ENCODE measurements at regions not wholly inside any gene's neighbourhood (a gene's known extent, or its start where the extent isn't known, plus 50 kb on each side); places are given as distances from the start of the nearest gene placed in this dataset.

DNA sequence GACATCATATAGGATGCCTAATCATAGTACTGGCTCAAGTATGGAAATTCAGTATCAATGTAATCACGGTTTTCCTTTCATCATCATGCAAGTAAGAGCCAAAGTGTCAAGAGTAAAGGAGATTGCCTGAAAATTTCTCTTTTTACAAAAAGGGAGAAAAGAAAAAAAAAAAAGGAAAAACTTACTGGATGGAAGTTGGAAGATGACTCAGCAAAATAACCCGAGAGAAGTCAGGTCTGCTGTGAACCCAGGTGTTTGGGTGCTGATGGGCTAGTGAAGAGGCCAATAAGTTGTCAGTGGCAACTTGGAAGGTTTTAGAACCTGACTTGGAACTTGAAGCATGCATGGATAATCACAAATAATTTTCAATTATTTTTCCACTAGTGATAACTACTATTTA lies 441.9 kb upstream of the SLC14A2 start:
- no peak for TF ChIP-seq CTCF (IDR thresholded peaks at IDR 0.05)
- TF ChIP-seq ZFX (IDR thresholded peaks at IDR 0.05; ENCODE audit: borderline replicate concordance): no peak

All from 22Rv1 (cell line).